ENCODE measurements at regions not wholly inside any gene's neighbourhood (a gene's known extent, or its start where the extent isn't known, plus 50 kb on each side); places are given as distances from the start of the nearest gene placed in this dataset.

DNA sequence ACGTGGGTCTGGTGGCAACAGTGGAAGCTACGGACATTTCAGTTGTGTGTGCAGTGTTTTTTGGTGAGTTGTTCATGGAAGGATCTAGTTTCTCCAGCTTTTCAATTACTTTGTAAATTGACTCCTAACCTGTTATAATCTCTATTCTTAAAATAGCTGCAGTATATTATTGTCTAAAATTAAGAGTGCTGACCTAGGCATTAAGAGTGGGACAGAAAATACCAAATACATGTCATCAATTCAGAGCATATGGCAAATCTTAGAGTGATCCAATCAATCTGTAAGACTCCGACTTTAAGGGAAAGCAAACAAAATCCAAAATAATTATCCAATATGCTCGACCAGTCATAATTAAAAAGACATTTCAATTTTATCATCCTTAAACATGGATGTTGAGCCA is 338.1 kb upstream of the PCDH9 start:
- no peak for FAIRE-seq
- 76 to 78% (median 76%) methylated on average over 4 of the region's 4 CpGs for WGBS, 3 donors

GRCh38 chr13:67557642-67558241 is 327.6 kb upstream of the PCDH9 start:
- Histone ChIP-seq H3K4me1 (ENCODE audit: control insufficient read depth in 3 of 3, insufficient read depth in 2 of 3, low read depth in 1 of 3, low read length in 2 of 3) (no peaks in the 10 kb centered on the region), H3K27ac (ENCODE audit: low read depth in 1 of 3, low read length in 2 of 3) (no peak overlapping the region), H3K27me3 (ENCODE audit: control insufficient read depth in 3 of 3, insufficient read depth in 3 of 3, low read length in 3 of 3) (no peaks in the 10 kb centered on the region), H3K9me3 (ENCODE audit: control insufficient read depth in 2 of 2, insufficient read depth in 1 of 2, low read depth in 1 of 2, low read length in 1 of 2) (no peaks in the 10 kb centered on the region), H3K36me3 (ENCODE audit: control insufficient read depth in 3 of 3, insufficient read depth in 2 of 3, low read depth in 1 of 3, low read length in 3 of 3) (no peaks in the 10 kb centered on the region), H3K4me3 (ENCODE audit: low read depth in 1 of 3, low read length in 3 of 3) (no peak overlapping the region)
- DNase-seq (no peak), FAIRE-seq (no peak)
- WGBS, 3 donors = 77 to 81% (median 80%) methylated on average over 2 of the region's 2 CpGs

More for the DNA sequence above, 338.1 kb upstream of the PCDH9 start:
- Histone ChIP-seq H3K27me3 (ENCODE audit: control insufficient read depth in 3 of 3, insufficient read depth in 3 of 3, low read length in 3 of 3) (no peaks in the 10 kb centered on the region), H3K27ac (ENCODE audit: low read depth in 1 of 3, low read length in 2 of 3) (no peak overlapping the region), H3K4me1 (ENCODE audit: control insufficient read depth in 3 of 3, insufficient read depth in 2 of 3, low read depth in 1 of 3, low read length in 2 of 3) (no peaks in the 10 kb centered on the region), H3K4me3 (ENCODE audit: low read depth in 1 of 3, low read length in 3 of 3) (no peak overlapping the region), H3K9me3 (ENCODE audit: control insufficient read depth in 2 of 2, insufficient read depth in 1 of 2, low read depth in 1 of 2, low read length in 1 of 2) (no peaks in the 10 kb centered on the region), H3K36me3 (ENCODE audit: control insufficient read depth in 3 of 3, insufficient read depth in 2 of 3, low read depth in 1 of 3, low read length in 3 of 3) (no peaks in the 10 kb centered on the region)
- DNase-seq = no peak

DNA sequence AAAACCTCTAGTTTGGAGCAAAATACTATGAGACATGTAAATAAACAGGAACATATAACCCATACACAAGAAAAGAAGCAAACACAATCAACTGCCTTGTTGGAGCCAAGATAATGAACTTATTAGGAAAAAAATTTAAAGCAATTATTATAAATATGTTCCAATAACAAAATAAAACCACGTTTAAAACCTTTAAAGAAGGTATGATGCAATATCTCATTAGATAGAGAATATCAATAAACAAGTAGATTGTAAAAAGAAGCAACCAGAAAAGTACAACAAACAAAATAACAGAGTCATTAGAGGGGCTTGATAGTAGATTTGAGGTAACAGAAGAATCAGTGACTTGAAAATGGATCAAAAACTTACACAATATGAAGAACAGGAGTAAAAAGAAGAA is 327.0 kb upstream of the PCDH9 start:
- no peaks in the 10 kb centered on the region for H3K27me3 ChIP-seq (ENCODE audit: control insufficient read depth in 3 of 3, insufficient read depth in 3 of 3, low read length in 3 of 3)
- H3K36me3 ChIP-seq (ENCODE audit: control insufficient read depth in 3 of 3, insufficient read depth in 2 of 3, low read depth in 1 of 3, low read length in 3 of 3) = no peaks in the 10 kb centered on the region
- H3K9me3 ChIP-seq (ENCODE audit: control insufficient read depth in 2 of 2, insufficient read depth in 1 of 2, low read depth in 1 of 2, low read length in 1 of 2) = no peaks in the 10 kb centered on the region
- no peak for FAIRE-seq
- H3K4me3 ChIP-seq (ENCODE audit: low read depth in 1 of 3, low read length in 3 of 3) = no peak overlapping the region
- 22 to 31% (median 25%) methylated on average over 1 of the region's 1 CpG for WGBS, 3 donors
- DNase-seq = no peak
- H3K4me1 ChIP-seq (ENCODE audit: control insufficient read depth in 3 of 3, insufficient read depth in 2 of 3, low read depth in 1 of 3, low read length in 2 of 3) = no peaks in the 10 kb centered on the region
- H3K27ac ChIP-seq (ENCODE audit: low read depth in 1 of 3, low read length in 2 of 3) = no peak overlapping the region

DNA sequence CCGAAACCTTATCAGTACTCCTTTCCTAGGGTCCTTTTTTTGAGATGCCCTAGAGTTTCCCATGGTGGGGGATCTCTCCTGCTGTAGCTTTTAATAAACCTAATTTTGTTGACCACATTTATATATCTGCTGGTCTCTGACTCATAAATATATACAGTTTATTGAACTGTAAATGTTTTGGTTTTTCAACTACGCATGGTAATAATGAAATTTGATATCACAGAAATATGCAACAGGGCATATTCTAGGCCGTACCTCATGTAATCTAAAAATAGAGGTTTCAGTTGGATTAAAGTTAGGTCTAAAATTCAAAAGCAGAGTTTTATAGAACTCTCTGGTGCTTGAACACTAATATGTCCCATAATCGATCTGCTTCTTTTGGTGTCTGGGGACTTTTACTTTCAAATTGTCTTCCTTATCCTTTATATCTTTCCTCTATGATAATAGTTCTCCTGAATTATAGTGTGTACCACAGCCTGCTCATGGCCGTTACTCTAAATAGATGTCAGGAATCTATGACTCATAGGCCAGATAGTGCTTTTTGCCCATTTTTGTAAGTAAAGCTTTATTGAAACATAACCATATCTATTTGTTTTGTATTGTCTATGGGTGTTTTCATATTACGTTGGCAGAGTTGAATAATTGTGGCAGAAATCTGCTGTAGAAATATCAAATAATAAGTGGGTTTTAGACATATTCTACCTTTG is 324.8 kb upstream of the PCDH9 start:
- 76 to 83% (median 81%) methylated on average over 6 of the region's 6 CpGs for WGBS, 3 donors
- Histone ChIP-seq H3K27ac (ENCODE audit: low read depth in 1 of 3, low read length in 2 of 3) (no peak overlapping the region), H3K4me3 (ENCODE audit: low read depth in 1 of 3, low read length in 3 of 3) (no peak overlapping the region), H3K36me3 (ENCODE audit: control insufficient read depth in 3 of 3, insufficient read depth in 2 of 3, low read depth in 1 of 3, low read length in 3 of 3) (no peaks in the 10 kb centered on the region), H3K9me3 (ENCODE audit: control insufficient read depth in 2 of 2, insufficient read depth in 1 of 2, low read depth in 1 of 2, low read length in 1 of 2) (no peaks in the 10 kb centered on the region), H3K27me3 (ENCODE audit: control insufficient read depth in 3 of 3, insufficient read depth in 3 of 3, low read length in 3 of 3) (no peaks in the 10 kb centered on the region), H3K4me1 (ENCODE audit: control insufficient read depth in 3 of 3, insufficient read depth in 2 of 3, low read depth in 1 of 3, low read length in 2 of 3) (no peaks in the 10 kb centered on the region)
- no peak for FAIRE-seq
- no peak for DNase-seq

GRCh38 chr13:67554286-67554685 is 324.1 kb upstream of the PCDH9 start:
- H3K4me3 ChIP-seq (ENCODE audit: low read depth in 1 of 3, low read length in 3 of 3) = no peak overlapping the region
- H3K27me3 ChIP-seq (ENCODE audit: control insufficient read depth in 3 of 3, insufficient read depth in 3 of 3, low read length in 3 of 3) = no peaks in the 10 kb centered on the region
- H3K9me3 ChIP-seq (ENCODE audit: control insufficient read depth in 2 of 2, insufficient read depth in 1 of 2, low read depth in 1 of 2, low read length in 1 of 2) = no peaks in the 10 kb centered on the region
- no peak for FAIRE-seq
- H3K27ac ChIP-seq (ENCODE audit: low read depth in 1 of 3, low read length in 2 of 3) = no peak overlapping the region
- H3K4me1 ChIP-seq (ENCODE audit: control insufficient read depth in 3 of 3, insufficient read depth in 2 of 3, low read depth in 1 of 3, low read length in 2 of 3) = no peaks in the 10 kb centered on the region
- DNase-seq = no peak
- H3K36me3 ChIP-seq (ENCODE audit: control insufficient read depth in 3 of 3, insufficient read depth in 2 of 3, low read depth in 1 of 3, low read length in 3 of 3) = no peaks in the 10 kb centered on the region

DNA sequence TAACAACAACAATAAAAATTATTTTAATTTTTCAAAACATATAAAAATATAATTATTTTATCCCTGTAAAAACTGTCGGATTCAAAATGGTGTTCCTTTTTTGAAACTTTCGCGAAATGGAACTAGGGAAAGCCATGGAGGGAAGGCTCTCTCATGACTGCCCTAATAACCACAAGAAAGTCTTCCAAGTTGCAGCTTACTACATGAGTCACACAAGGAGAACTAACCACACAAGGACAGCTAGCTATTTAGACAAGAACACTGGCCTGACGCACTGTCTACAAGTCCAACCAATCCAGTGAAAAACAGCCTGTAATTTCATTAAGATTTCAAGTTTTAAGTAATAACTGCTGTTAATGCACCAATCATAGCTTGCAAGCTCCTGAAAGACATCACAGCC is 319.2 kb upstream of the PCDH9 start:
- no peak for FAIRE-seq
- no peaks in the 10 kb centered on the region for H3K27me3 ChIP-seq (ENCODE audit: control insufficient read depth in 3 of 3, insufficient read depth in 3 of 3, low read length in 3 of 3)
- WGBS, 3 donors = 91 to 95% (median 91%) methylated on average over 4 of the region's 4 CpGs
- no peaks in the 10 kb centered on the region for H3K36me3 ChIP-seq (ENCODE audit: control insufficient read depth in 3 of 3, insufficient read depth in 2 of 3, low read depth in 1 of 3, low read length in 3 of 3)
- H3K4me1 ChIP-seq (ENCODE audit: control insufficient read depth in 3 of 3, insufficient read depth in 2 of 3, low read depth in 1 of 3, low read length in 2 of 3) = no peaks in the 10 kb centered on the region
- H3K4me3 ChIP-seq (ENCODE audit: low read depth in 1 of 3, low read length in 3 of 3) = no peak overlapping the region
- no peaks in the 10 kb centered on the region for H3K9me3 ChIP-seq (ENCODE audit: control insufficient read depth in 2 of 2, insufficient read depth in 1 of 2, low read depth in 1 of 2, low read length in 1 of 2)
- H3K27ac ChIP-seq (ENCODE audit: low read depth in 1 of 3, low read length in 2 of 3) = no peak overlapping the region
- DNase-seq = no peak

DNA sequence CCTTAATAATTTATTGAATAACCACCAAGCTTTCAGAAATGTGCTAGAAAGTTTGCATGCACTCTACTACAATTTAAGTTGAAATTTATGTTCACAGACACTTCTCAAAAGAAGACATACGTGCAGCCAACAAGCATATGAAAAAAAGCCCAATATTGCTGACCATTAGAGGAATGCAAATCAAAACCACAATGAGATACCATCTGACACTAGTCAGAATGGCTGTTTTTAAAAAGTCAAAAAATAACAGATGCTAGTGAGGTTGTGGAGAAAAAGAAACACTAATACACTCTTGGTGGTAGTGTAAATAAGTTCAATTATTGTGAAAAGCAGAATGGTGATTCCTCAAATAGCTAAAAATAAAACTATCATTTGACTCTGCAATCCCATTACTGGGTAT is 308.8 kb upstream of the PCDH9 start:
- FAIRE-seq (no peak), DNase-seq (no peak)
- H3K27ac ChIP-seq (ENCODE audit: low read depth in 1 of 3, low read length in 2 of 3) = no peak overlapping the region
- H3K4me1 ChIP-seq (ENCODE audit: control insufficient read depth in 3 of 3, insufficient read depth in 2 of 3, low read depth in 1 of 3, low read length in 2 of 3) = no peaks in the 10 kb centered on the region
- WGBS, 3 donors = 54 to 74% (median 59%) methylated on average over 1 of the region's 1 CpG
- no peaks in the 10 kb centered on the region for H3K36me3 ChIP-seq (ENCODE audit: control insufficient read depth in 3 of 3, insufficient read depth in 2 of 3, low read depth in 1 of 3, low read length in 3 of 3)
- H3K27me3 ChIP-seq (ENCODE audit: control insufficient read depth in 3 of 3, insufficient read depth in 3 of 3, low read length in 3 of 3) = no peaks in the 10 kb centered on the region
- no peaks in the 10 kb centered on the region for H3K9me3 ChIP-seq (ENCODE audit: control insufficient read depth in 2 of 2, insufficient read depth in 1 of 2, low read depth in 1 of 2, low read length in 1 of 2)
- no peak overlapping the region for H3K4me3 ChIP-seq (ENCODE audit: low read depth in 1 of 3, low read length in 3 of 3)

DNA sequence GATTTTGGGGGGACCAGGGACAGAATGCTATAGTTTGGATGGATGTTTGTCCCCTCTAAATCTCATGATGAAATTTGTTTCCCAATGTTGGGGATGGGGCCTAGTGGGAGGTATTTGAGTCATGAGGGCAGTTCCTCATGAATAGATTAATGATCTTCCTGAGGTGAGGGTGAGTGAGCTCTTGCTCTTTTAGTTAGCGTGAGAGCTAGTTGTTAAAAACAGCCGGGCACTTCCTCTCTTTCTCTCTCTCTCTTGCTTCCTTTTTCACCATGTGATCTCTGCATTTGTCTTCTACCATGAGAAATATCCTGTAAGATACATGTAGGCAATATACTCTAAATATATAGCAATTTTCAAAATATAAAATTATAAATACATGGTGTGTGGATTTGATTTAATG is 290.8 kb upstream of the PCDH9 start:
- Histone ChIP-seq H3K4me3 (ENCODE audit: low read depth in 1 of 3, low read length in 3 of 3) (no peak overlapping the region), H3K36me3 (ENCODE audit: control insufficient read depth in 3 of 3, insufficient read depth in 2 of 3, low read depth in 1 of 3, low read length in 3 of 3) (no peaks in the 10 kb centered on the region), H3K27me3 (ENCODE audit: control insufficient read depth in 3 of 3, insufficient read depth in 3 of 3, low read length in 3 of 3) (no peaks in the 10 kb centered on the region), H3K27ac (ENCODE audit: low read depth in 1 of 3, low read length in 2 of 3) (no peak overlapping the region), H3K9me3 (ENCODE audit: control insufficient read depth in 2 of 2, insufficient read depth in 1 of 2, low read depth in 1 of 2, low read length in 1 of 2) (no peaks in the 10 kb centered on the region), H3K4me1 (ENCODE audit: control insufficient read depth in 3 of 3, insufficient read depth in 2 of 3, low read depth in 1 of 3, low read length in 2 of 3) (no peaks in the 10 kb centered on the region)
- WGBS, 3 donors = 78 to 90% (median 80%) methylated on average over 2 of the region's 2 CpGs
- FAIRE-seq (no peak), DNase-seq (no peak)

- no peak overlapping the region for H3K4me3 ChIP-seq (ENCODE audit: low read depth in 1 of 3, low read length in 3 of 3)
- H3K27ac ChIP-seq (ENCODE audit: low read depth in 1 of 3, low read length in 2 of 3) = no peak overlapping the region
- no peaks in the 10 kb centered on the region for H3K9me3 ChIP-seq (ENCODE audit: control insufficient read depth in 2 of 2, insufficient read depth in 1 of 2, low read depth in 1 of 2, low read length in 1 of 2)
- no peak for FAIRE-seq
- H3K27me3 ChIP-seq (ENCODE audit: control insufficient read depth in 3 of 3, insufficient read depth in 3 of 3, low read length in 3 of 3) = no peaks in the 10 kb centered on the region
- DNase-seq = no peak
- H3K4me1 ChIP-seq (ENCODE audit: control insufficient read depth in 3 of 3, insufficient read depth in 2 of 3, low read depth in 1 of 3, low read length in 2 of 3) = no peaks in the 10 kb centered on the region
- WGBS, 3 donors = 3 to 48% (median 16%) methylated on average over 1 of the region's 1 CpG
- H3K36me3 ChIP-seq (ENCODE audit: control insufficient read depth in 3 of 3, insufficient read depth in 2 of 3, low read depth in 1 of 3, low read length in 3 of 3) = no peaks in the 10 kb centered on the region
These were observed 289.2 kb upstream of the PCDH9 start for GRCh38 chr13:67519356-67519755.
